MCF 10A (cell line): ENCODE measurements at regions not wholly inside any gene's neighbourhood (a gene's known extent, or its start where the extent isn't known, plus 50 kb on each side); places are given as distances from the start of the nearest gene placed in this dataset.

Experiments used
- BruUV-seq: library from RNA; stranded (reverse); fragments of 400-500 nt; replicated peaks from 2 replicates; lab custom pipeline; 2021; lab: Mats Ljungman, UMichigan
- CTCF ChIA-PET: fragments of 300-600 bp; sonication (Branson Sonifier 250); formaldehyde crosslinking; extraction: SDS; loops from one replicate; lab custom pipeline; 2021; ENCODE audit warnings: antibody characterized with exemption, inconsistent platforms; lab: Yijun Ruan, JAX
- POLR2A ChIA-PET: fragments of 300-600, 350-650 bp; sonication (Branson Sonifier 250); formaldehyde crosslinking; extraction: SDS; loops from one replicate; lab custom pipeline; 2020; ENCODE audit warnings: antibody characterized with exemption, inconsistent platforms; lab: Yijun Ruan, JAX
- DNase-seq: peaks from one replicate; pipeline ENCODE4 v3.0.0-alpha.2; 2018; ENCODE audit not compliant: unreplicated experiment
- H3K27ac Mint-ChIP-seq: one replicate; pipeline ENCODE4 v1.8.0; 2022; ENCODE audit warnings: mild to moderate bottlenecking, low read depth, mixed read lengths; ENCODE audit not compliant: unreplicated experiment
- H3K27me3 Mint-ChIP-seq: one replicate; pipeline ENCODE4 v1.8.0; 2022; ENCODE audit warnings: mixed read lengths; ENCODE audit not compliant: insufficient read depth, unreplicated experiment
- H3K36me3 Mint-ChIP-seq: one replicate; pipeline ENCODE4 v1.8.0; 2022; ENCODE audit warnings: mild to moderate bottlenecking, moderate library complexity, mixed read lengths; ENCODE audit not compliant: insufficient read depth, unreplicated experiment
- H3K4me1 Mint-ChIP-seq: one replicate; pipeline ENCODE4 v1.8.0; 2022; ENCODE audit warnings: mixed read lengths; ENCODE audit not compliant: insufficient read depth, unreplicated experiment
- H3K4me3 Mint-ChIP-seq: one replicate; pipeline ENCODE4 v1.8.0; 2022; ENCODE audit warnings: mild to moderate bottlenecking, moderate library complexity, mixed read lengths; ENCODE audit not compliant: unreplicated experiment
- H3K9me3 Mint-ChIP-seq: one replicate; pipeline ENCODE4 v1.8.0; 2022; ENCODE audit warnings: mixed read lengths; ENCODE audit not compliant: unreplicated experiment
- CTCF ChIP-seq: fragments of 200-600 bp; IDR thresholded peaks from one replicate; pipeline ENCODE4 v1.8.0; 2022; ENCODE audit warnings: antibody characterized with exemption, mild to moderate bottlenecking; ENCODE audit not compliant: unreplicated experiment
- intact Hi-C: fragments of 100-400 bp; cut with micrococcal nuclease; formaldehyde crosslinking; loops from 2 replicates; pipeline ENCODE4 v1.14.1; 2022

DNA sequence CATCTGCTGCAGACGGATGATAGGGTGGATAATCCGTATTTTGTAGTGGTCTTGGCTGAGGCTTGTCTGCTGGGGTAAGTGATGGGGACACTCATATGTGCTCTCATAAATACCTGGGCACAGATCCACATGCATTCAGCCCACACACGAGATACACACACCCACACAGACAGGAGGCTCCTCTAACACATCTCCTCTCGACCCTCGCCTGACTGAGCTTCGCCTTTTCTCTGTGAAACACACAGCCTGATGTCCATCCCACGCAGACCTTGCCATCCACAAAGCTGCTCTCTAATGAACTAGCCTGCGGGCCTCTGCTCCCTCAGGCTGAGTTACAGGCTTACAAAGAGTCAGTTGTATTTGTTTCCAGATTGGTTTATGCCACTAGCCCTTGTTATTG, 96.3 kb upstream of the CSF3R start:
- CTCF ChIA-PET: interaction anchor here (0.7 to 0.8 kb wide), 2 partner anchors 229 to 855 kb away, joined by 3 read pairs; no protein-coding TSS in a partner anchor
- DNase-seq: no peak
- POLR2A ChIA-PET: no interaction called here
- Mint-ChIP-seq H3K4me3 (no peak overlapping the region), H3K9me3 (no peaks in the 10 kb centered on the region), H3K36me3 (no peaks in the 10 kb centered on the region), H3K4me1 (no peaks in the 10 kb centered on the region), H3K27me3 (peaks cover 32% of the 10 kb centered on the region), H3K27ac (no peak overlapping the region)
- no TSS peak for BruUV-seq
- intact Hi-C loops: loop anchor here (10.0 kb wide), 1 partner anchor 596 kb away; no protein-coding TSS in a partner anchor
- TF ChIP-seq CTCF: no peak

DNA sequence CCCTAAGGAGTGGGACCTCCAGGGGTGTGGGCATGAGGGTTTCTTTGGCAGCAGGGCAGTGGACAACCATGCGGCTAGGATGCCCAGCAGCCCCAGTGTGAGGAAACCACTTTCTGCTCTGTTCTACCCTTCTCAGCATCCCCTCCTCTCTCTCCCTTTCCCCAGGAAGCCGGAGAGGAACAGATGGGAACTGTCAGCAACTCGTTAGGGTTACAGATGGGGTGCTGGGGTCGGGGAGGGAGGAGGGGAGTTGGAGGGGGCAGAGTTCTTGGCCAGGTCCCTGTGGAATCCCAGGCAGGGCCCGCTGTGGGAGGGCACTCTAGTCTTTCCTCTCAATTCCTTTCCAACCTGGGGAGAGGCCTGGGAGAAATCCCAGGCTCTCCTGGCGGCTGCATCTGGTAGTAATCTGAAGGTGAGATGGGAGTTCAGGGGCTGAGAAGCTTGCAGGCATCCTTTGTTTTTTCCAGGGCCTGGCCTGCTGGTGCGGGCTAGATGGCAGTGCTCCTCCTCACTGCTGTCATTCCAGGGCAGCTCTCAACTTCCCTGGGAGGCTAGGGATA, 93.9 kb upstream of the CSF3R start:
- Mint-ChIP-seq H3K27ac (no peak overlapping the region), H3K9me3 (no peaks in the 10 kb centered on the region), H3K36me3 (no peaks in the 10 kb centered on the region), H3K4me3 (no peak overlapping the region), H3K27me3 (peaks cover 43% of the 10 kb centered on the region), H3K4me1 (no peaks in the 10 kb centered on the region)
- ChIA-PET POLR2A (no interaction called here), CTCF (interaction anchor here (0.5 to 4.9 kb wide), 55 partner anchors 8 to 1145 kb away, joined by 3 to 75 read pairs (median 4); no protein-coding TSS in a partner anchor)
- no peak for TF ChIP-seq CTCF
- intact Hi-C loops: loop anchor here (1.0 to 10.0 kb wide), 3 partner anchors 598 to 858 kb away; no protein-coding TSS in a partner anchor
- no TSS peak for BruUV-seq
- DNase-seq: no peak

GRCh38 chr1:36576118-36576517, 93.4 kb upstream of the CSF3R start:
- H3K27me3 Mint-ChIP-seq: peaks cover 43% of the 10 kb centered on the region
- no peaks in the 10 kb centered on the region for H3K36me3 Mint-ChIP-seq
- CTCF ChIA-PET: interaction anchor here (0.5 to 4.9 kb wide), 70 partner anchors 8 to 1919 kb away, joined by 3 to 75 read pairs (median 4); no protein-coding TSS in a partner anchor
- no peak overlapping the region for H3K27ac Mint-ChIP-seq
- H3K9me3 Mint-ChIP-seq: no peaks in the 10 kb centered on the region
- BruUV-seq: no TSS peak
- POLR2A ChIA-PET: no interaction called here
- peak; percentile 51 for DNase-seq
- H3K4me1 Mint-ChIP-seq: no peaks in the 10 kb centered on the region
- TF ChIP-seq CTCF: peak; percentile 84
- intact Hi-C loops: loop anchor here (1.0 to 10.0 kb wide), 3 partner anchors 599 to 858 kb away; no protein-coding TSS in a partner anchor
- no peak overlapping the region for H3K4me3 Mint-ChIP-seq

DNA sequence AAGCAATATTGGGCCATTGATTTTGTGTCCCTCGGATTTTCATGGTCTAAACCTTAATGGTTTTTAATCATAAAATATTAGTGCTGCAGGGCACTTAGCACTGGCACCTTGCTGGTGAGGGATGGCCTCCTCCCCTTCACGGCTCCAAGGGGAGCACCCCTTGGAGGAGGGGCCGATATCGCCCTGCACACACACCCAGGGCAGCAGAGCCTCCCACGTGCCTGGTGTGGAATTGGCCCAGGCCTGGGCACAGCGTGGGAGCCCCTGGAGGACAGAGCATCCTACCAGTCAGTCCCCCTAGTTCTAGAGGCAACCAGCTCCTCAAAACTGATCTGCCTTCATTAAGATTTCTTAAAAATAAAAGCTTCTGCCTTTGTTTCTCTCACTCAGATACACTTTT, 90.7 kb upstream of the CSF3R start:
- intact Hi-C loops: loop anchor here (10.0 kb wide), 1 partner anchor 601 kb away; no protein-coding TSS in a partner anchor
- H3K27me3 Mint-ChIP-seq: peaks cover 56% of the 10 kb centered on the region
- H3K9me3 Mint-ChIP-seq: no peaks in the 10 kb centered on the region
- no peak for TF ChIP-seq CTCF
- H3K36me3 Mint-ChIP-seq: no peaks in the 10 kb centered on the region
- BruUV-seq: no TSS peak
- H3K27ac Mint-ChIP-seq: no peak overlapping the region
- H3K4me1 Mint-ChIP-seq: no peaks in the 10 kb centered on the region
- no peak overlapping the region for H3K4me3 Mint-ChIP-seq
- POLR2A ChIA-PET: no interaction called here
- no peak for DNase-seq
- CTCF ChIA-PET: interaction anchor here (0.6 to 4.9 kb wide), 10 partner anchors 8 to 1029 kb away, joined by 3 to 75 read pairs (median 4); no protein-coding TSS in a partner anchor
